ENCODE measurements at regions not wholly inside any gene's neighbourhood (a gene's known extent, or its start where the extent isn't known, plus 50 kb on each side); places are given as distances from the start of the nearest gene placed in this dataset.

- TF ChIP-seq YY1 (IDR thresholded peaks at IDR 0.05; ENCODE audit: insufficient read depth, insufficient read length) = no peak
- no peak for TF ChIP-seq ZNF274 (IDR thresholded peaks at IDR 0.05; ENCODE audit: low read depth, low read length)
These were observed 910.4 kb downstream of the METTL15 start for GRCh38 chr11:29018631-29019030.

Measured in NT2/D1 (cell line).